Central memory CD8-positive, alpha-beta T cell (primary cell): ENCODE measurements at regions not wholly inside any gene's neighbourhood (a gene's known extent, or its start where the extent isn't known, plus 50 kb on each side); places are given as distances from the start of the nearest gene placed in this dataset.

ENCODE experiments used
- ATAC-seq: fragments of 150-1000 bp; cut with Tn5 transposase; replicated peaks from 2 replicates; pipeline ENCODE4 v1.10.0; 2022; ENCODE audit warnings: mild to moderate bottlenecking, moderate FRiP score, moderate number of reproducible peaks; ENCODE audit not compliant: poor library complexity, severe bottlenecking; ENCODE audit errors: extremely low read depth
- DNase-seq, 2 donors: peaks; one replicate each; pipeline ENCODE4 v3.0.0; 2021; ENCODE audit warnings: low spot score in 2 of 2
- H3K27ac Mint-ChIP-seq: one replicate; pipeline ENCODE4 v1.8.0; 2022; ENCODE audit warnings: low read depth, mild to moderate bottlenecking, moderate library complexity, mixed read lengths
- H3K27me3 Mint-ChIP-seq: one replicate; pipeline ENCODE4 v1.8.0; 2022; ENCODE audit warnings: mixed read lengths
- H3K36me3 Mint-ChIP-seq: one replicate; pipeline ENCODE4 v1.8.0; 2022; ENCODE audit warnings: mild to moderate bottlenecking, moderate library complexity, mixed read lengths; ENCODE audit not compliant: insufficient read depth
- H3K4me1 Mint-ChIP-seq: one replicate; pipeline ENCODE4 v1.8.0; 2022; ENCODE audit warnings: mixed read lengths
- H3K4me3 Mint-ChIP-seq: one replicate; pipeline ENCODE4 v1.8.0; 2022; ENCODE audit warnings: mild to moderate bottlenecking, moderate library complexity, mixed read lengths
- H3K9me3 Mint-ChIP-seq: one replicate; pipeline ENCODE4 v1.8.0; 2022; ENCODE audit warnings: mixed read lengths

DNA sequence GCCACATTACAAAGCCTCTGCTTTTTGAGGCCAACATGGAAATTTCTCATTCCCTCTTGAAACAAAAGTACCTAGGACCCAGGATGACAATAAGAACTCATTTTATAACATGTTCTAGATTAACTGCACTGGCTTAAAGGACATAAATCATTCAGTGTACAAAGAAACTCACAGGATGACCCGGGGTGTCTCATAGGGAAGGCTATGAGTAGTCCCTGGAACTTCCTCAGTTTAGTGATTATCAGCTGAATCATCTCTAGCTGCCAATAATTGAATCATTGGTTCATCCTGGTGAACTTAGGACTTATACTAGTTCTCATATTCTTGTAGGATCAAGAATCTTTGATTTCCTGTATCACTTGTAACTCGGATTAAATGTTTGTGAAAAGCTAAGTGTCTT lies 95.8 kb upstream of the WDR1 start:
- Mint-ChIP-seq H3K4me3 (no peak overlapping the region), H3K27ac (no peak overlapping the region), H3K9me3 (no peaks in the 10 kb centered on the region), H3K27me3 (no peaks in the 10 kb centered on the region), H3K4me1 (no peaks in the 10 kb centered on the region), H3K36me3 (no peaks in the 10 kb centered on the region)
- DNase-seq (no peak), ATAC-seq (no peak)

GRCh38 chr4:10207116-10207515 lies 90.5 kb upstream of the WDR1 start:
- Mint-ChIP-seq H3K9me3 (no peaks in the 10 kb centered on the region), H3K4me1 (no peaks in the 10 kb centered on the region), H3K27me3 (peaks cover 24% of the 10 kb centered on the region), H3K4me3 (no peak overlapping the region), H3K36me3 (no peaks in the 10 kb centered on the region), H3K27ac (no peak overlapping the region)
- no peak for DNase-seq
- no peak for ATAC-seq

DNA sequence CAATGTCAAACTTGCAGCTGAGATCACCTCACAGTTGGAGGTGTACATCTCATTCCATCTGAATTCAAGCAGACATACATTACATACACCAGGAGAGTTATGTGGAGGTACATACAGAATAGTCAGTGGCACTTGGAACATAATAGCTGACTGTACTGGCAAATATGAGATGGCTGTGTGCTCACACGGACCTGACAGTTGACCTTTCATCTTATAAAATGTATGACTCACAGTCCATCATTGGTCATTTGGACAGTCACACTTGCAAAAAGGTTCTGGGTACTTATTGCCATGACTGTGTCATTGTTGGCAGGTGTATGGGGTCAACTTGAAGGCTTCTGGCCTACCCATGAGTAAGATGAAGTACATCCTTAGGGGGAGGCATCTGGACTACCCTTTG lies 88.6 kb upstream of the WDR1 start:
- no peak overlapping the region for H3K27ac Mint-ChIP-seq
- peaks cover 24% of the 10 kb centered on the region for H3K27me3 Mint-ChIP-seq
- ATAC-seq (no peak), DNase-seq (no peak)
- no peaks in the 10 kb centered on the region for H3K9me3 Mint-ChIP-seq
- no peaks in the 10 kb centered on the region for H3K36me3 Mint-ChIP-seq
- H3K4me1 Mint-ChIP-seq: no peaks in the 10 kb centered on the region
- no peak overlapping the region for H3K4me3 Mint-ChIP-seq

DNA sequence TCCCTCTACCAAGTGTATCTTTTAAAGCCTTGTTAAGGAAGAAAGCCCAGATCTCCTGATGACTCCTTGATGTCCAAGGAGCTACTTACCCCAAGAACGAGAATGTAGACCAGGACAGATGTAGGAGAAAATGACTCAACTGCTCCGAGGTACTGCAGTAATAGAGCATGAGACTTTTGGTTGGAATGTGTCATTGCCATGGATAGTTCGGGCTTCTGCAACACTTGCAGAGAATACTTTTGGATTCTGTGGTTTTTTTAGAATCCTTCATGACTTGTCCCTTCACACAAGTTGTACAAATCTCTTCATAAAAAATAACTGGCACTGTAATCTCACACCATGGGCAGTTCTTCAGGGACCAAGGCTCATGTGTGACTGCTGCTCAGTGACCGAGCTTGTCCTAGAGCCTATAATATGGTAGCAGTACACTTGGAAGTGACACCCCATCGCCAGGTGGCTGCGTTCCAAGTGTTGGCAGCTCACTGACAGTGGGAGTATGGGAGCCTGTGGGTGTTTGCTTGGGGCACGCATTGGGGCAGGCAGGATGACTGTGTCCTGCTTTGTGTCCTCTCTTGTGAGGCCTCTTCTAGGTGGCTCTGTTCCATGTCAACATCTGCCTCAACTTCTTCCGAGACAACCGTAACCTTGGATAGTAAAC lies 87.9 kb upstream of the WDR1 start:
- Mint-ChIP-seq H3K27me3 (peaks cover 24% of the 10 kb centered on the region), H3K4me3 (no peak overlapping the region), H3K36me3 (no peaks in the 10 kb centered on the region), H3K27ac (no peak overlapping the region), H3K9me3 (no peaks in the 10 kb centered on the region), H3K4me1 (no peaks in the 10 kb centered on the region)
- DNase-seq (no peak), ATAC-seq (no peak)

GRCh38 chr4:10203851-10204250 lies 87.3 kb upstream of the WDR1 start:
- H3K4me3 Mint-ChIP-seq: no peak overlapping the region
- H3K36me3 Mint-ChIP-seq: no peaks in the 10 kb centered on the region
- H3K4me1 Mint-ChIP-seq: no peaks in the 10 kb centered on the region
- no peak for ATAC-seq
- no peak overlapping the region for H3K27ac Mint-ChIP-seq
- no peak for DNase-seq
- no peaks in the 10 kb centered on the region for H3K9me3 Mint-ChIP-seq
- peaks cover 24% of the 10 kb centered on the region for H3K27me3 Mint-ChIP-seq

DNA sequence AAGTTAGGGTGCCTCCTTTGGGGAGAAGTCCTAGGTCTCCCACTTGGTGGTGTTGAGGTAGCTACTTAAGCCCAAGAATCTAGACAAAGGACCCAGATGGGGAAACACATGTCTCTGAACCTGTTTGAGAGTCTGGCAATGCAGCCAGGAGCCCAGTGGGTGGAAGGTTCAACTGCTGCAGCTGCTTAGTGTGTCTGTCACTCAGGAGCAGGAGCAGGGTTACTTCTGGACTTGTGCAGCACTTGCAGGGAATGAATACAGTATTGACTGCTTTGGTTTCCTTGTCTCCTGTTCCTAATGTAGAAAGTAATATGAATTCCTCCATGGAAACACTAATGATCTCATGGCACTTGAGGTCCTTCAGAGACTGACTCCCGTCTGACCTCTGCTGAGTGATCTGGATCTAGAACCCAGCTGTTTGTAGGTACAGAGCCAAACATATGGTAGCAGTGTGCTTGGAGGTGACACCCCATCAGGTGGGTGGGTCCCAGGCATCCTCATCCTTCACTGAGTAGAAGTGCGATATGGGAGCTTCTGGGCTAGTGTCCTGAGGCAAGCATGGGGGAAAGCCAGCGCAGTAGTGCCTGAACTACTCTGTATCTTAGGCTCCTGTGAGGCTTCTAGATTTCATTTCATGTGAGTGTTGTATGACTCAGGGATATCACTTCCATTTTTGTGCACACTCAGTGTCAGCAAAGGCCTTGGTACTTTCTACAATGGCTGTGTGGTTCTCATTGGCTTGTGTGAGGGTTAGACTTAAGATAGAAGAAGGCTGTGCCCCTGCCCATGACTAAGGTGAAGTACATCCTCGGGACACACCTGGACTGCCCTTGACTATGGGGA lies 85.0 kb upstream of the WDR1 start:
- ATAC-seq (no peak), DNase-seq (no peak)
- H3K4me1 Mint-ChIP-seq: no peaks in the 10 kb centered on the region
- H3K4me3 Mint-ChIP-seq: no peak overlapping the region
- no peaks in the 10 kb centered on the region for H3K36me3 Mint-ChIP-seq
- H3K27me3 Mint-ChIP-seq: peaks cover 22% of the 10 kb centered on the region
- H3K9me3 Mint-ChIP-seq: no peaks in the 10 kb centered on the region
- H3K27ac Mint-ChIP-seq: no peak overlapping the region

GRCh38 chr4:10200869-10201268 lies 84.3 kb upstream of the WDR1 start:
- ATAC-seq: no peak
- Mint-ChIP-seq H3K9me3 (no peaks in the 10 kb centered on the region), H3K4me1 (no peaks in the 10 kb centered on the region), H3K27me3 (peaks cover 14% of the 10 kb centered on the region), H3K36me3 (no peaks in the 10 kb centered on the region), H3K4me3 (no peak overlapping the region), H3K27ac (no peak overlapping the region)
- DNase-seq: no peak

- Mint-ChIP-seq H3K4me3 (no peak overlapping the region), H3K9me3 (no peaks in the 10 kb centered on the region), H3K4me1 (no peaks in the 10 kb centered on the region), H3K36me3 (no peaks in the 10 kb centered on the region), H3K27ac (no peak overlapping the region), H3K27me3 (peaks cover 3% of the 10 kb centered on the region)
- no peak for ATAC-seq
- no peak for DNase-seq
Observed at GRCh38 chr4:10198365-10198764, 81.8 kb upstream of the WDR1 start.

GRCh38 chr4:10197952-10198351 lies 81.4 kb upstream of the WDR1 start:
- DNase-seq (no peak), ATAC-seq (no peak)
- H3K4me3 Mint-ChIP-seq: no peak overlapping the region
- no peaks in the 10 kb centered on the region for H3K36me3 Mint-ChIP-seq
- no peak overlapping the region for H3K27ac Mint-ChIP-seq
- no peaks in the 10 kb centered on the region for H3K4me1 Mint-ChIP-seq
- no peaks in the 10 kb centered on the region for H3K27me3 Mint-ChIP-seq
- H3K9me3 Mint-ChIP-seq: no peaks in the 10 kb centered on the region

- H3K9me3 Mint-ChIP-seq: no peaks in the 10 kb centered on the region
Observed at GRCh38 chr4:10196191-10196590, 79.6 kb upstream of the WDR1 start.

DNA sequence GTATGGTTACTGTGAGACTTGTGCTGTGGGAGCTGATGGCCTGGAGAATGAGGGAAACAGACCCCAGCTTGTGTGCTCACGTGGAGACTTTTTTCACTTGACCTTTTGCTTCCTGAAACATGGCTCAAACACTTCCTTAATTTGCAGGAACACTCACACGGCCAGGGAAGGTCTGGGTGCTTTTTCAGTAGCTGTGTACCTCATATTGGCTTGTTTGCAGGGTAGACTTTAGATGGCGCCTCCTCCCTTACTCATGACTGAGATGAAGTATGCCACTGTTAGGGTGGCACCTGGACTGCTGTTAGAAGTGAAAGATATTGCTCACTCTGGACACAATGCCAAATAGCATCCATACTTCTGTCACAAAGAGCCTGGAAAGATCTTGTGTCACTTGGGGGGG lies 75.7 kb upstream of the WDR1 start:
- no peak for DNase-seq

More at GRCh38 chr4:10196191-10196590, 79.6 kb upstream of the WDR1 start:
- H3K27me3 Mint-ChIP-seq: no peaks in the 10 kb centered on the region
- no peak for ATAC-seq
- H3K27ac Mint-ChIP-seq: no peak overlapping the region
- DNase-seq: no peak
- no peaks in the 10 kb centered on the region for H3K4me1 Mint-ChIP-seq
- H3K4me3 Mint-ChIP-seq: no peak overlapping the region
- H3K36me3 Mint-ChIP-seq: no peaks in the 10 kb centered on the region

GRCh38 chr4:10188400-10189004 lies 71.9 kb upstream of the WDR1 start:
- peaks cover 4% of the 10 kb centered on the region for H3K4me1 Mint-ChIP-seq

More for the DNA sequence above, 75.7 kb upstream of the WDR1 start:
- no peak overlapping the region for H3K4me3 Mint-ChIP-seq
- no peak for ATAC-seq
- no peaks in the 10 kb centered on the region for H3K9me3 Mint-ChIP-seq
- H3K36me3 Mint-ChIP-seq: no peaks in the 10 kb centered on the region
- H3K27me3 Mint-ChIP-seq: no peaks in the 10 kb centered on the region
- no peaks in the 10 kb centered on the region for H3K4me1 Mint-ChIP-seq
- no peak overlapping the region for H3K27ac Mint-ChIP-seq

More at GRCh38 chr4:10188400-10189004, 71.9 kb upstream of the WDR1 start:
- DNase-seq (no peak), ATAC-seq (no peak)
- peaks cover 18% of the 10 kb centered on the region for H3K27me3 Mint-ChIP-seq
- H3K9me3 Mint-ChIP-seq: no peaks in the 10 kb centered on the region
- no peak overlapping the region for H3K4me3 Mint-ChIP-seq
- H3K27ac Mint-ChIP-seq: no peak overlapping the region
- no peaks in the 10 kb centered on the region for H3K36me3 Mint-ChIP-seq
